HFFc6 (cell line): ENCODE measurements at regions not wholly inside any gene's neighbourhood (a gene's known extent, or its start where the extent isn't known, plus 50 kb on each side); places are given as distances from the start of the nearest gene placed in this dataset.

Experiments
- DNase-seq: peaks from one replicate; pipeline ENCODE4 v3.0.0-alpha.2; 2018
- H3K27ac Mint-ChIP-seq: 2 replicates; pipeline ENCODE4 v1.8.0; 2020; ENCODE audit warnings: mild to moderate bottlenecking, mixed read lengths
- H3K27me3 Mint-ChIP-seq: 2 replicates; pipeline ENCODE4 v1.8.0; 2021; ENCODE audit warnings: mild to moderate bottlenecking, moderate library complexity, mixed read lengths; ENCODE audit not compliant: insufficient read depth
- H3K36me3 Mint-ChIP-seq: 2 replicates; pipeline ENCODE4 v1.8.0; 2021; ENCODE audit warnings: low read depth, mixed read lengths
- H3K4me1 Mint-ChIP-seq: 2 replicates; pipeline ENCODE4 v1.8.0; 2020; ENCODE audit warnings: low read depth, mixed read lengths
- H3K4me3 Mint-ChIP-seq: 2 replicates; pipeline ENCODE4 v1.8.0; 2020; ENCODE audit warnings: mild to moderate bottlenecking, moderate library complexity, mixed read lengths
- H3K9me3 Mint-ChIP-seq: 2 replicates; pipeline ENCODE4 v1.8.0; 2020; ENCODE audit warnings: mild to moderate bottlenecking, mixed read lengths
- CTCF ChIP-seq: fragments of 200-600 bp; sonication (generic); IDR thresholded peaks from 2 replicates; pipeline ENCODE4 v1.5.0; 2021; ENCODE audit warnings: antibody characterized with exemption, mild to moderate bottlenecking

DNA sequence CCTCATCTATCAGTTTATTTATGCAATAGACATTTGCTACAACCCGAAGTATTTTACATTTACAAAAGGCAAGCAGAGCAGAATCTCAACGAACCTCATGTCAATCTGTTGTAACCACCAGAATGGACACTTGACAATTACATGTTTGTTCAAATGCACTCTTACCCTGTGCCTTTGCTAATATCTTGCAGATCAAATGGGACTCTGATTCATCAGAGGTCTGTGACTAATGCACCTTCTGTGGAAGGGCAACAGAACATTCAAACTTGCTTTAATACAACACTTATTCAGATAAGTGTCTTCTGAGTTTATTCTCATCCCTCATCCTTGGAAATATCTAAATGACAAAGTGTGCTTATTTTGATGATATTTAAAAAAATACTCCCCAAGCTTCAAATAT is 644.7 kb upstream of the PCDH10 start:
- no peak for TF ChIP-seq CTCF
- DNase-seq: peak; percentile 9
- H3K4me1 Mint-ChIP-seq: peaks cover 5% of the 10 kb centered on the region; the same call in 1 of the 2 replicates
- no peak overlapping the region for H3K4me3 Mint-ChIP-seq
- H3K27me3 Mint-ChIP-seq: no peaks in the 10 kb centered on the region
- H3K36me3 Mint-ChIP-seq: no peaks in the 10 kb centered on the region
- H3K27ac Mint-ChIP-seq: no peak overlapping the region
- no peaks in the 10 kb centered on the region; the same call in 1 of the 2 replicates for H3K9me3 Mint-ChIP-seq

DNA sequence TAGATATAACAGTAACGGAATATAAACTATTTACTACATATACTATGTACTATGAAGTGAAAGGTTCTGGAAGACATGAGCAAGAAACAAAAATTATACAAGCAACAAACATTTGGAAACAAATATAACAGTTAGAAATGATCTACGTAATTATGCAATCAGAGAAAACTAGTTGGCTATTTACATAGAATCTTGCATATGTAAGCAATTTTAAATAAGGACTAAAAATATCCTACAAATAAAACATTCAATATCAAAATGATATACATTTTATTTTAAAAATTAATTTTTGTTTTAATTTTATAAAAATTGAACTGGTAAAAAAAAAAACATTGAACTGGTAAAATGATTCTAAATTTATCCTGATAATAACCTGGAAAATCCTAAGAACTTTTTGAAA is 642.5 kb upstream of the PCDH10 start:
- no peaks in the 10 kb centered on the region for H3K27me3 Mint-ChIP-seq
- no peaks in the 10 kb centered on the region for H3K36me3 Mint-ChIP-seq
- TF ChIP-seq CTCF: no peak
- peaks cover 5% of the 10 kb centered on the region; the same call in 1 of the 2 replicates for H3K4me1 Mint-ChIP-seq
- H3K27ac Mint-ChIP-seq: no peak overlapping the region
- H3K4me3 Mint-ChIP-seq: no peak overlapping the region
- H3K9me3 Mint-ChIP-seq: peaks cover 4% of the 10 kb centered on the region
- no peak for DNase-seq

GRCh38 chr4:132513491-132513890 is 635.6 kb upstream of the PCDH10 start:
- DNase-seq: no peak
- no peak overlapping the region for H3K27ac Mint-ChIP-seq
- H3K9me3 Mint-ChIP-seq: peaks cover 8% of the 10 kb centered on the region
- no peaks in the 10 kb centered on the region for H3K36me3 Mint-ChIP-seq
- peaks cover 2% of the 10 kb centered on the region; the same call in 1 of the 2 replicates for H3K27me3 Mint-ChIP-seq
- peaks cover 11% of the 10 kb centered on the region; the same call in 1 of the 2 replicates for H3K4me1 Mint-ChIP-seq
- H3K4me3 Mint-ChIP-seq: no peak overlapping the region
- no peak for TF ChIP-seq CTCF

GRCh38 chr4:132526652-132527051 is 622.4 kb upstream of the PCDH10 start:
- no peak for TF ChIP-seq CTCF
- H3K27me3 Mint-ChIP-seq: no peaks in the 10 kb centered on the region
- no peaks in the 10 kb centered on the region; the same call in 1 of the 2 replicates for H3K9me3 Mint-ChIP-seq
- no peaks in the 10 kb centered on the region for H3K4me1 Mint-ChIP-seq
- no peak overlapping the region for H3K27ac Mint-ChIP-seq
- no peaks in the 10 kb centered on the region for H3K36me3 Mint-ChIP-seq
- H3K4me3 Mint-ChIP-seq: no peak overlapping the region
- no peak for DNase-seq

- DNase-seq: no peak
- Mint-ChIP-seq H3K4me3 (no peak overlapping the region), H3K9me3 (no peaks in the 10 kb centered on the region; the same call in 1 of the 2 replicates), H3K27ac (no peak overlapping the region), H3K36me3 (no peaks in the 10 kb centered on the region), H3K27me3 (no peaks in the 10 kb centered on the region), H3K4me1 (no peaks in the 10 kb centered on the region)
- no peak for TF ChIP-seq CTCF
Observed at GRCh38 chr4:132527817-132528216, 621.3 kb upstream of the PCDH10 start.

GRCh38 chr4:132530861-132531260 is 618.2 kb upstream of the PCDH10 start:
- TF ChIP-seq CTCF: no peak
- Mint-ChIP-seq H3K27me3 (no peaks in the 10 kb centered on the region), H3K36me3 (no peaks in the 10 kb centered on the region), H3K27ac (no peak overlapping the region), H3K9me3 (no peaks in the 10 kb centered on the region; the same call in 1 of the 2 replicates), H3K4me1 (no peaks in the 10 kb centered on the region), H3K4me3 (no peak overlapping the region)
- DNase-seq: no peak
